ENCODE measurements at regions not wholly inside any gene's neighbourhood (a gene's known extent, or its start where the extent isn't known, plus 50 kb on each side); places are given as distances from the start of the nearest gene placed in this dataset.

DNA sequence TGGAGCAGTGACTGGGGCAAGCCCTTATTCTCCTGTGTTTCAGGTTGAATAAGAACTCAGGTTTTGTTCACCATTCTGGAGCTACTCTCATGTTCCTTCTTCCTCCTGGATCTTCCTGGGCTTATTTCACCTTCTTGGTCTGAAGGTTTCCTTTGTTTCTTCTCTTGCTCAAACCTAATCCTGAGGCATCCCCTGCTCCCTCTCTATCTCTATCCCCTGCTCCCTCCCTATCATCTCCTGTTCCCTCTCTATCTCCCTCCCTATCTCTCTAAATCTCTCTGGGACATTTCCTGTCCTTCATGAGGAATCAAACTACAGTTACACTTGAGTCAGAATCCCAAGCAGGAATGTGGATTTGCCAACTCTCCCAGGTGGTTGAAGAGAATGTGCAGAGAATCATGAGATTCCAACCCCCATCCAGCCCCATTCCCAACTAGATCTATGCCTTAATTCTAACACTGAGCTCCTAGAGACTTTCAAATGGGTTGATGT is 134.9 kb upstream of the ZIC3 start:
- no peaks in the 10 kb centered on the region for H3K36me3 ChIP-seq (replicated peaks; ENCODE audit: insufficient read depth, low read length)

DNA sequence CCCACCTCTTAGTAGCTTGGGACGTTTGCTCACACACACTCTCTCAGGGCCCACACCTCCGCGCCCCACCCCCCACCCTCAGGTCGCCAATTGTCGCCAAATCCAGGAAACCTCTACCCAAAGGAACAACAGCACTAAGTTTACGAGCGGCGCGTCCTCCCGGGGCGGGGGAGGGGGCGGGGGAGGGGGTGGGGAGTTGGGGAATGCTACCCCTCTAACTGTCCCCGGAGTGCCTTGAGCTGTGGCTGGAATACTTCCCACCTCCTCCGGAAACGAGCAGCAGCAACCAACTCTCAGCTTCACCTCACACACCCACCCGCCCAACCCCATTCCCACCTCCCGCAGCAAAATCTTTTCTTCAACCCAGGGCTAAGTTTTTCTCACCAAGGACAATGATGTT is 135.6 kb upstream of the ZIC3 start:
- Histone ChIP-seq H3K4me2 (ENCODE audit: low read depth, low read length) (no peak overlapping the region), H3K9me2 (replicated peaks; ENCODE audit: insufficient read depth, low read length) (no peaks in the 10 kb centered on the region), H3K27me3 (replicated peaks; ENCODE audit: insufficient read depth, low read length) (no peaks in the 10 kb centered on the region), H3K4me1 (ENCODE audit: low read length) (no peaks in the 10 kb centered on the region), H4K20me1 (ENCODE audit: insufficient read depth, low read length) (no peaks in the 10 kb centered on the region), H2AFZ (ENCODE audit: low read length) (no peak overlapping the region), H3F3A (ENCODE audit: insufficient read depth, low read length) (no peaks in the 10 kb centered on the region), H3K9ac (ENCODE audit: low read length) (no peak overlapping the region), H3K36me3 (replicated peaks; ENCODE audit: insufficient read depth, low read length) (no peaks in the 10 kb centered on the region), H3K9me3 (replicated peaks; ENCODE audit: insufficient read depth, low read length) (no peaks in the 10 kb centered on the region), H3K79me2 (ENCODE audit: low read length) (no peaks in the 10 kb centered on the region), H3K4me3 (ENCODE audit: low read length) (no peak overlapping the region), H3K27ac (ENCODE audit: low read length) (no peak overlapping the region)
- TF ChIP-seq EZH2 (optimal IDR thresholded peaks at IDR 0.05; ENCODE audit: low read depth, low read length) (no peak), EZH2phosphoT487 (IDR thresholded peaks at IDR 0.05; ENCODE audit: low read length) (no peak)
- TF ChIP-seq, protein P1, sequence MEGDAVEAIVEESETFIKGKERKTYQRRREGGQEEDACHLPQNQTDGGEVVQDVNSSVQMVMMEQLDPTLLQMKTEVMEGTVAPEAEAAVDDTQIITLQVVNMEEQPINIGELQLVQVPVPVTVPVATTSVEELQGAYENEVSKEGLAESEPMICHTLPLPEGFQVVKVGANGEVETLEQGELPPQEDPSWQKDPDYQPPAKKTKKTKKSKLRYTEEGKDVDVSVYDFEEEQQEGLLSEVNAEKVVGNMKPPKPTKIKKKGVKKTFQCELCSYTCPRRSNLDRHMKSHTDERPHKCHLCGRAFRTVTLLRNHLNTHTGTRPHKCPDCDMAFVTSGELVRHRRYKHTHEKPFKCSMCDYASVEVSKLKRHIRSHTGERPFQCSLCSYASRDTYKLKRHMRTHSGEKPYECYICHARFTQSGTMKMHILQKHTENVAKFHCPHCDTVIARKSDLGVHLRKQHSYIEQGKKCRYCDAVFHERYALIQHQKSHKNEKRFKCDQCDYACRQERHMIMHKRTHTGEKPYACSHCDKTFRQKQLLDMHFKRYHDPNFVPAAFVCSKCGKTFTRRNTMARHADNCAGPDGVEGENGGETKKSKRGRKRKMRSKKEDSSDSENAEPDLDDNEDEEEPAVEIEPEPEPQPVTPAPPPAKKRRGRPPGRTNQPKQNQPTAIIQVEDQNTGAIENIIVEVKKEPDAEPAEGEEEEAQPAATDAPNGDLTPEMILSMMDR (IDR thresholded peaks at IDR 0.05; ENCODE audit: low read length) = no peak
- DNase-seq = no peak

More for the DNA sequence above, 134.9 kb upstream of the ZIC3 start:
- Histone ChIP-seq H4K20me1 (ENCODE audit: insufficient read depth, low read length) (no peaks in the 10 kb centered on the region), H3K9ac (ENCODE audit: low read length) (no peak overlapping the region), H3K9me2 (replicated peaks; ENCODE audit: insufficient read depth, low read length) (no peaks in the 10 kb centered on the region), H2AFZ (ENCODE audit: low read length) (no peak overlapping the region), H3K9me3 (replicated peaks; ENCODE audit: insufficient read depth, low read length) (no peaks in the 10 kb centered on the region), H3K27me3 (replicated peaks; ENCODE audit: insufficient read depth, low read length) (no peaks in the 10 kb centered on the region), H3F3A (ENCODE audit: insufficient read depth, low read length) (no peaks in the 10 kb centered on the region), H3K4me1 (ENCODE audit: low read length) (no peaks in the 10 kb centered on the region), H3K4me2 (ENCODE audit: low read depth, low read length) (no peak overlapping the region), H3K79me2 (ENCODE audit: low read length) (no peaks in the 10 kb centered on the region), H3K27ac (ENCODE audit: low read length) (no peak overlapping the region), H3K4me3 (ENCODE audit: low read length) (no peak overlapping the region)
- no peak for DNase-seq
- TF ChIP-seq, protein P1 (IDR thresholded peaks at IDR 0.05; ENCODE audit: low read length) = no peak
- TF ChIP-seq EZH2phosphoT487 (IDR thresholded peaks at IDR 0.05; ENCODE audit: low read length) (no peak), EZH2 (optimal IDR thresholded peaks at IDR 0.05; ENCODE audit: low read depth, low read length) (no peak)

DNA sequence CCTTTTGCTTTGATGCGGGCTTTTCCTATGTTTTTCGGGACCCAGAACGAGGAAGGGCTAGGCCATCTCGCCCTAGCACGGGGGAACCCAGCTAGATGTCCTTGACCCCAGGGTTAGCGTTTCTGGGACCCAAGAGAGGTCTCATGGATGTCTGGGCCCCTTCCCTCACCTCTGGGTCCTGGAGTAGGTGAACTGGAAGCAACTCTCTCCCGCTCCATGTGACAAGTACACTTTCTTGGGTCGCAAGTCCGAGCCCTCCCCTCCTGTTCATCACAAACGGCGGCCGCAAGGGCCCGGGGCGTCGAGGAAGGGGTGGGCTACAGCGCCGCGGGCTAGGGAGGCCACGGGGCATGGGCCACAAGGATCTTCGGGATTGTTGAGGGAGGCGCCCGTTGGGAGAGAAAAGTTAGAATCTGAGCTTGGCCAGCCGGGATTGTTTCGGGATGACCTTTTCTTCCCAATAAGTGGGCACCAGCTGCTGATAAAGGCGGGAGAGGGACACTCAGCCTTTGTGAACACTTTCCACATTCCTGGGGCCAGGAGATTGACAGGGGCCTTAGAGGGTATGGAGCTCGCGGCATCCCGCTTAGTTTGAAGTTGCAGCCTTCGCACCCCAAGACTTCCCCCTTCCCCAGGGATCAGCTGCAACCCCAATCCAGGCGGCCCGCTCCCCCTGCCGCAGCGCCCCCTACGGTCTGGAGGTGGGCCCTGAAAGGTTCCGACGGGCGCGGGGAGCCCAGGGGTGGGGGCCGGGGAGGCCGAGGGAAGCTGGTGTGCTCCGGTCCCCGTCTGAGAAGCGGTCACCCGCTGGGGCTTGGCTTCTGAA is 136.9 kb upstream of the ZIC3 start:
- H3K9me3 ChIP-seq (replicated peaks; ENCODE audit: insufficient read depth, low read length) = no peaks in the 10 kb centered on the region
- H3F3A ChIP-seq (ENCODE audit: insufficient read depth, low read length) = no peaks in the 10 kb centered on the region
- H4K20me1 ChIP-seq (ENCODE audit: insufficient read depth, low read length) = no peaks in the 10 kb centered on the region
- H3K36me3 ChIP-seq (replicated peaks; ENCODE audit: insufficient read depth, low read length) = no peaks in the 10 kb centered on the region
- H3K27ac ChIP-seq (ENCODE audit: low read length) = no peak overlapping the region
- TF ChIP-seq EZH2 (optimal IDR thresholded peaks at IDR 0.05; ENCODE audit: low read depth, low read length) (no peak), EZH2phosphoT487 (IDR thresholded peaks at IDR 0.05; ENCODE audit: low read length) (no peak)
- TF ChIP-seq, protein P1 (IDR thresholded peaks at IDR 0.05; ENCODE audit: low read length) = no peak
- H3K9ac ChIP-seq (ENCODE audit: low read length) = no peak overlapping the region
- H3K4me2 ChIP-seq (ENCODE audit: low read depth, low read length) = no peak overlapping the region
- H3K79me2 ChIP-seq (ENCODE audit: low read length) = no peaks in the 10 kb centered on the region
- no peaks in the 10 kb centered on the region for H3K9me2 ChIP-seq (replicated peaks; ENCODE audit: insufficient read depth, low read length)
- H3K4me1 ChIP-seq (ENCODE audit: low read length) = no peaks in the 10 kb centered on the region
- H2AFZ ChIP-seq (ENCODE audit: low read length) = no peak overlapping the region
- H3K27me3 ChIP-seq (replicated peaks; ENCODE audit: insufficient read depth, low read length) = no peaks in the 10 kb centered on the region
- no peak overlapping the region for H3K4me3 ChIP-seq (ENCODE audit: low read length)
- DNase-seq = no peak
